Keratinocyte (primary cell): ENCODE measurements at regions not wholly inside any gene's neighbourhood (a gene's known extent, or its start where the extent isn't known, plus 50 kb on each side); places are given as distances from the start of the nearest gene placed in this dataset.

Experiments used
- DNase-seq: peaks from one replicate; pipeline ENCODE4 v3.0.0-alpha.2; 2011; ENCODE audit warnings: low read depth, missing footprints, low spot score
- FAIRE-seq: peaks from 2 replicates; lab custom pipeline; 2011; peaks lifted over from hg19 to GRCh38; lab: Jason Lieb, UNC
- H2AFZ ChIP-seq: 2 replicates; pipeline ENCODE4 v1.6.0; 2012; ENCODE audit warnings: low read length, control low read depth, inconsistent platforms; ENCODE audit not compliant: control insufficient read depth
- H3K27ac ChIP-seq: 2 replicates; pipeline ENCODE4 v1.5.1; 2011; ENCODE audit warnings: low read length; ENCODE audit not compliant: control insufficient read depth, insufficient read depth
- H3K27me3 ChIP-seq: 3 replicates; pipeline ENCODE4 v1.6.0; 2011; ENCODE audit warnings: low read length; ENCODE audit not compliant: control insufficient read depth, insufficient read depth; ENCODE audit errors: extremely low read depth
- H3K36me3 ChIP-seq, 2 experiments: 2 replicates in 1 of 2; 3 replicates in 1 of 2; pipeline ENCODE4 v1.5.1; 2011; ENCODE audit warnings: low read length in 2 of 2, mild to moderate bottlenecking in 1 of 2; ENCODE audit not compliant: control insufficient read depth in 2 of 2, insufficient read depth in 2 of 2; ENCODE audit errors: extremely low read depth in 1 of 2
- H3K4me1 ChIP-seq: 3 replicates; pipeline ENCODE4 v1.5.1; 2011; ENCODE audit warnings: low read length; ENCODE audit not compliant: control insufficient read depth, insufficient read depth; ENCODE audit errors: extremely low read depth
- H3K4me2 ChIP-seq: 3 replicates; pipeline ENCODE4 v1.6.0; 2011; ENCODE audit warnings: low read depth, low read length; ENCODE audit not compliant: control insufficient read depth, insufficient read depth; ENCODE audit errors: extremely low read depth
- H3K4me3 ChIP-seq, 3 experiments: fragments of 200-600 bp in 1 of 3; sonication (generic) in 1 of 3; 2 replicates in 2 of 3; 3 replicates in 1 of 3; pipeline ENCODE4 v1.5.1; 2011 to 2016; ENCODE audit warnings: low read length in 3 of 3, mild to moderate bottlenecking in 3 of 3, control low read depth in 2 of 3, inconsistent platforms in 1 of 3, low read depth in 1 of 3, mixed read lengths in 1 of 3, mixed run types in 1 of 3, moderate library complexity in 1 of 3; ENCODE audit not compliant: control insufficient read depth in 2 of 3, insufficient read depth in 2 of 3; ENCODE audit errors: extremely low read depth in 1 of 3
- H3K79me2 ChIP-seq: 2 replicates; pipeline ENCODE4 v1.6.0; 2012; ENCODE audit warnings: low read length; ENCODE audit not compliant: control insufficient read depth, insufficient read depth
- H3K9ac ChIP-seq: 3 replicates; pipeline ENCODE4 v1.6.0; 2011; ENCODE audit warnings: low read length; ENCODE audit not compliant: control insufficient read depth, insufficient read depth; ENCODE audit errors: extremely low read depth
- H3K9me1 ChIP-seq: 3 replicates; pipeline ENCODE4 v1.6.0; 2011; ENCODE audit warnings: low read length; ENCODE audit not compliant: control insufficient read depth, insufficient read depth; ENCODE audit errors: extremely low read depth
- H3K9me3 ChIP-seq: 2 replicates; pipeline ENCODE4 v1.5.1; 2012; ENCODE audit warnings: low read depth, low read length; ENCODE audit not compliant: control insufficient read depth
- H4K20me1 ChIP-seq: 3 replicates; pipeline ENCODE4 v1.6.0; 2011; ENCODE audit warnings: low read length; ENCODE audit not compliant: control insufficient read depth, insufficient read depth; ENCODE audit errors: extremely low read depth
- CTCF ChIP-seq, 3 experiments: IDR thresholded peaks in 1 of 3; conservative IDR thresholded peaks in 1 of 3; optimal IDR thresholded peaks in 1 of 3; 2 replicates in 2 of 3; 3 replicates in 1 of 3; pipeline versions ENCODE3 to v1.5.1; 2011; ENCODE audit warnings: low read length in 3 of 3, mild to moderate bottlenecking in 3 of 3, moderate library complexity in 2 of 3, control low read depth in 1 of 3, inconsistent platforms in 1 of 3; ENCODE audit not compliant: insufficient read depth in 2 of 3; ENCODE audit errors: extremely low read depth in 1 of 3
- EZH2 ChIP-seq: IDR thresholded peaks from one replicate; pipeline ENCODE4 v1.6.1; 2012; ENCODE audit warnings: inconsistent platforms, mild to moderate bottlenecking, low read length, moderate library complexity
- dilution Hi-C: fragments of 300-500 bp; cut with MboI; formaldehyde crosslinking; loops from one replicate; pipeline ENCODE4 v1.7.0; 2020; ENCODE audit warnings: low sequenced_read_pairs; ENCODE audit not compliant: extremely low pct_ligation_motif_present

DNA sequence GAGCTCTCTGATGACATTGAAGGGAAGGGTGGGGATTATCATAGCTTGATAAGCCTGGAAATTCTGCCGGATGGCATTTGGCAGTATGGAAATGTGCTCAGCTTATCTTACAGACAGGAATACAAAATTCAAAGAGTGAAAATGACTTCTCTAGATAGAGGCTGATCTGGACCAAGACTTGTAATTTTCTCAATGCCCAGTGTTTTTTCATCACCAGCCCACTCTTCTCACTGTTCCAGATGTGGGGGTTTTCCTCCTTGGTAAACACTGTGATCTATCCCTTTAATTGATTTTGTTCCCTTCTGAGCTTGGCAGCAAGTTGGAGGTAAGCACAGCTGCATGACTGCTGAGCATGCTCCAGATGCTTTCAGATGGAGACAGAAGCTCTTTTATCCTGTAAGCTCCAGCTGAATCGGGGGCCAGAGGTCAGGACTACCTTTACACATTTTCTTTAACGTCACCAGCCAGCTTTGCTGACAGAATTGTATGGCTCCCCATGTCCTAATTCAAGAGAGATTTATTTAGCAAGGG, 287.4 kb upstream of the TCF4 start:
- H3K9ac ChIP-seq = no peak overlapping the region
- H3K4me3 ChIP-seq = no peak overlapping the region
- no peaks in the 10 kb centered on the region for H3K36me3 ChIP-seq
- H4K20me1 ChIP-seq = no peaks in the 10 kb centered on the region
- no peaks in the 10 kb centered on the region for H3K4me1 ChIP-seq
- H3K4me2 ChIP-seq = no peak overlapping the region
- no peak for DNase-seq
- dilution Hi-C loops = no loop called here
- H3K9me3 ChIP-seq = no peaks in the 10 kb centered on the region
- no peak for FAIRE-seq
- no peaks in the 10 kb centered on the region for H3K79me2 ChIP-seq
- no peaks in the 10 kb centered on the region for H3K27me3 ChIP-seq
- no peak overlapping the region for H2AFZ ChIP-seq
- no peak overlapping the region for H3K27ac ChIP-seq
- no peaks in the 10 kb centered on the region for H3K9me1 ChIP-seq
- no peak for TF ChIP-seq CTCF (optimal IDR thresholded peaks at IDR 0.05 in 1 of 3, IDR thresholded peaks at IDR 0.05 in 1 of 3, conservative IDR thresholded peaks at IDR 0.05 in 1 of 3; ENCODE audit: extremely low read depth in 1 of 3, insufficient read depth in 2 of 3, low read length in 3 of 3)
- no peak for TF ChIP-seq EZH2

GRCh38 chr18:55869556-55870501, 281.8 kb upstream of the TCF4 start:
- H3K9me3 ChIP-seq = no peaks in the 10 kb centered on the region
- H4K20me1 ChIP-seq = no peaks in the 10 kb centered on the region
- H3K4me1 ChIP-seq = no peaks in the 10 kb centered on the region
- no peak overlapping the region for H3K4me3 ChIP-seq
- H3K9me1 ChIP-seq = no peaks in the 10 kb centered on the region
- no peak for FAIRE-seq
- dilution Hi-C loops = no loop called here
- DNase-seq = no peak
- no peak overlapping the region for H3K9ac ChIP-seq
- no peaks in the 10 kb centered on the region for H3K79me2 ChIP-seq
- H3K27ac ChIP-seq = no peak overlapping the region
- no peaks in the 10 kb centered on the region for H3K36me3 ChIP-seq
- H2AFZ ChIP-seq = no peak overlapping the region
- H3K27me3 ChIP-seq = no peaks in the 10 kb centered on the region
- H3K4me2 ChIP-seq = no peak overlapping the region
- TF ChIP-seq CTCF (optimal IDR thresholded peaks at IDR 0.05 in 1 of 3, IDR thresholded peaks at IDR 0.05 in 1 of 3, conservative IDR thresholded peaks at IDR 0.05 in 1 of 3; ENCODE audit: extremely low read depth in 1 of 3, insufficient read depth in 2 of 3, low read length in 3 of 3) = no peak
- TF ChIP-seq EZH2 = no peak
